IPS-NIHi11 (cell line): ENCODE measurements at regions not wholly inside any gene's neighbourhood (a gene's known extent, or its start where the extent isn't known, plus 50 kb on each side); places are given as distances from the start of the nearest gene placed in this dataset.
A peak's percentile ranks its signal among the peaks of the same experiment; 100 is the strongest.

ENCODE experiments used
- DNase-seq: peaks from one replicate; pipeline ENCODE4 v3.0.0; 2012; ENCODE audit warnings: mixed read lengths, low spot score

GRCh38 chr12:89920866-89921265, 212.2 kb upstream of the ATP2B1 start:
- no peak for DNase-seq

DNA sequence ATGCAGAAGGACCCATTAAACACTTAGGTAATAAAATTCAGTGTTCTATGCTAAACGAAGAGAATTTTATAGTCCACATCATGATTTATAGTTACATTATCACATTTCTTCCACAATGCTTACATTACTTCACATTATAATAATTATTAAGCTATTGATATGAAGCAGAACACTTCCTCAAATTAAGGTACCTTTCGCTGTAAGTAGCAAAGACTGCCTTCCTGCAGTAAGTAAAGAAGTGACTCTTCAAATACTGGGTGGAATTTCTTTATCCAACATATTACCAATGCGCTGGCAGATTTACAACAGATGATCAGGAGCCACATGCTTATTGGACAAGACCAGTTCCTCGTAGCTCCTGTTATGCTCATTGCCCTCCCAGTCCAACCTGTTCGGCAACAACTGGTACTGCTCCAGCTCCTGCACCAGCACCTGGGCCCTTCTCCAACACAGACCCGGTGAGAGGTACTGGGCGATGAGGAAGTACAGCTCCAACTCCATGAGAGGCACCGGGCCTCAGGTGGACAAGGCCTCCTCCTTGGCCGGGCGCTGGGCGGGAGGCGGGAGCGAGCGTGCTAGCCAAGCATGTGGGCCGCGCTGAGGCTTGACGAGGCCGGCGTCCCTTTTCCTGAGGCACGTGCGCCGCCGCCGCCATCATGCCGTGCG, 210.7 kb upstream of the ATP2B1 start:
- DNase-seq, result no peak

GRCh38 chr12:89918172-89918846, 209.7 kb upstream of the ATP2B1 start:
- DNase-seq, result no peak

GRCh38 chr12:89909753-89910152, 201.1 kb upstream of the ATP2B1 start:
- DNase-seq, result no peak

DNA sequence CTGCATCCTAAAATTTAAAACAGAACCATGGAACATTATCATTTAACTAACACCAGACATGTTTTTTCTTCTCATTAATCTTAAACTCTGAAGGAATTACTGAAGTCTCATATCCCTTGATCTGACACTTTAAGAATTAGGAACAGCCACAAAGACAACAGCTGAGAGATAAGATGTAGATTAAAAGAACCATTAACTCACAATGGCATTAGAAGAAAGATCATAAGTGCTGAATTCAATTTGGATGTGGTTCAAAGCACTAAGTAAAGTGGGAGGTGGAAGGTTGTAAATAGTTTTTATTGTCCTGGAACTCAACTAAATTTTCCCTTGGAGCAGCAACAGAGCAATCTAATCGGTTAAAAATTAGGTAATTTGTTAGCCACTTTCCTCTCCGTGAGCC, 199.0 kb upstream of the ATP2B1 start:
- no peak for DNase-seq

GRCh38 chr12:89906824-89907223, 198.2 kb upstream of the ATP2B1 start:
- no peak for DNase-seq

GRCh38 chr12:89906178-89906577, 197.5 kb upstream of the ATP2B1 start:
- DNase-seq, result no peak

- DNase-seq, result no peak
Observed at GRCh38 chr12:89901906-89902642, 193.4 kb upstream of the ATP2B1 start.

GRCh38 chr12:89901319-89901718, 192.7 kb upstream of the ATP2B1 start:
- DNase-seq, result no peak

- peak; percentile 15 for DNase-seq
Observed at GRCh38 chr12:89899651-89900050, 191.0 kb upstream of the ATP2B1 start.

- DNase-seq, result no peak
Observed at GRCh38 chr12:89895591-89895990, 187.0 kb upstream of the ATP2B1 start.

GRCh38 chr12:89895101-89895500, 186.5 kb upstream of the ATP2B1 start:
- DNase-seq, result no peak

- no peak for DNase-seq
Observed at GRCh38 chr12:89893972-89894706, 185.5 kb upstream of the ATP2B1 start.

DNA sequence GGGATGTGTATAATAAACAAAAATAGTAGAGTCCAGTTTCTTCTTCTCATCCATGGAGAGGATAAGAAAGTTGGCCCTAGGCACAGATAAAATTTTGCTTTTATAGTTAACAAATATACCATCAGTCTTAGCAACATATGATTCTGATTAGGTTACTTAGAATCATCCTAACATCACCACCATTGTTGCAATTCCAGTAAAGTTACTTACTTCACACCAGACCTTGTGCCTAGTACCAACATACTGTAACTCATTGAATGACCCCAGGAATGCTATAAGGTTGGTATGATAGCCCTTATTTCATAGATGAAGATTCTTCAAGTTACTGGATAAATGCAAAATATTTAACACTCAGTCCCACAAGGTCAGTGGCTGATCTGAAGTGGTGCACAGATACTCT, 183.8 kb upstream of the ATP2B1 start:
- DNase-seq, result no peak

- no peak for DNase-seq
Observed at GRCh38 chr12:89891933-89892332, 183.3 kb upstream of the ATP2B1 start.

- no peak for DNase-seq
Observed at GRCh38 chr12:89890161-89890560, 181.5 kb upstream of the ATP2B1 start.

DNA sequence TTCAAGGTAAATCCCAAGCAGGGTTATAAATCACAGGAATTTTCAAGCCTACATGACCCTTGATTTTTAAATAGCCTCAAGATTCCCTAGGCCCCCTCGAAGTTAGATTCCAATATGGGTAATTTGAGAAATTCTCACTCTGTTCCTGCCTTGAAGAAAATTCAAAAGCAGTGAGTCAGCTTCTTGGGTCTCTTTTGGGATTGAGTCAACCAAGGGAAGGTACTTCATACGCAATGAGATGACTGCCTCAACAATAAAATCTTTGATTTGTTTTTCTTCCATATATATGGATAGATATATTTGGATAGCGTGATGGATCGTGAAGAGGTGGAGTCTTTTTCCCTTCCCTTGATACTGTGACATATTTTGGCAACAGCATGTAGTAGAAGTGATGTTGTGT, 180.4 kb upstream of the ATP2B1 start:
- DNase-seq, result no peak

GRCh38 chr12:89884952-89885351, 176.3 kb upstream of the ATP2B1 start:
- DNase-seq, result no peak

DNA sequence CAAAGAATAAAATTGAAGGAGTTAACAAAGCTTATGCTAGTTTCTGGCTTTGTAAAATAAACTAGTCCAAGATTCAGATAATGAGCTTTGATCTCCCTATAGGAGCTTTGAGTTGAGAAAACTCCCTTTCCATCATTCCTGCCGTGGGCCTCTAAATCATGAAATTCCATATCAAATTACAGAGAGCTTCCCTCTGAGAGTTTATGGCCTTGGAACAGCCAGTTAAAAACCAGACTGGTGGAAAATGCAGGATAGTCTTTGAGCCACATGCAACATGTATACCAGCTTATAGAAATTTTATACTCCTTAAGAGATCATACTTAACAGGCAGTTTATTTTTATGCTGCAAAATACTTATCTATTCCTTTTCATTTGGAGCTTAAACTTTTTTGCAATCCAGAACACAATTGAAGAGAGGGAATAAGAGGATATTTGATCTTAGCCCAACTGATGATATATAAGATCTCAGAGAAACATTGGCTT, 175.8 kb upstream of the ATP2B1 start:
- no peak for DNase-seq

- peak; percentile 76 for DNase-seq
Observed at GRCh38 chr12:89883630-89884389, 175.2 kb upstream of the ATP2B1 start.

DNA sequence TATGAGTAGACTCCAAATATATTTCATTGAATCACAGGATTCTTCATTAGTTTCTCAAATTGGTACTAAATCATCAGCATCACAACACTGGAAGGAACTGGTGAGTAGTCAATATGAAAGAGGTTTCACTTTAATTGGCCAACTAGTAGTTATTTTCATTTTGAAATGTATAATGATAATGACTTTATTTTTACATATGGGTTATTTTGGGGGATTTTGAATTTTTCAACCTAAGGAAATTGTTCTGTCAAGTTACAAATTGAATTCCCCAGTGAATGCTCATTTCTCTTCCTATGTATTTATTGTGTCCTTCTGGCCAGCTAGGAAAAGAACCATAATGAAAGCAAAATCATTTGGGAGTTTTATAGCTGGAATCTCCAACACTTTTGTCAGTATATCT, 174.2 kb upstream of the ATP2B1 start:
- no peak for DNase-seq

- DNase-seq, result no peak
Observed at GRCh38 chr12:89882050-89882449, 173.4 kb upstream of the ATP2B1 start.
